ENCODE measurements at regions not wholly inside any gene's neighbourhood (a gene's known extent, or its start where the extent isn't known, plus 50 kb on each side); places are given as distances from the start of the nearest gene placed in this dataset.

DNA sequence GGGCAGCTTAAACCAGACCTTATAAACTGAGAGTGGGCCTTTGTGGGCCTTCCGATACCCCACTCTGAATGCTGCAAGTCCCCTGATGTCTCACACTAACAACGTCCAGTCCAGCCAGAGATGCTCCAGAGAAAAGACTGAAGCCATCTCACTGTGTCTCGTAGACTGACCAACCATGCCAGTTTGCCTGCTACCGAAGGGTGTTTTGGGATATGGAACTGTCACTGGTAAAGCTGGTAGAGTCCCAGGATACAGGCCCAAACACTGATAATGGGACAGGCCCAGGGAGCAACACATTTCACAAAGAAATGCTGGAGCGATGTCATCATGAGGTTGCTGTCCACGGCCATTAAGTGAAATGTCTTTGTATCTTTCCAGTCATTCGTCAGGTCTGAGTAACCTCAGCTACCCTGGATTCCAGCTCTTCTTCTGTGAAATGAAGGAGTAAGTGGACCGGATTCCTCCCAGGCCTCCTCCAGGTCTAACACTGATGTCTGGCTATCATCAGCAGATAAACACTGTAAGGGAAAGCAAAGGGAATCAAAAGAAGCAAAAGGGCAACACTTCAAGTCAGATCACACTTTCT, 81.6 kb downstream of the SLC5A7 start:
- no peak for DNase-seq

DNA sequence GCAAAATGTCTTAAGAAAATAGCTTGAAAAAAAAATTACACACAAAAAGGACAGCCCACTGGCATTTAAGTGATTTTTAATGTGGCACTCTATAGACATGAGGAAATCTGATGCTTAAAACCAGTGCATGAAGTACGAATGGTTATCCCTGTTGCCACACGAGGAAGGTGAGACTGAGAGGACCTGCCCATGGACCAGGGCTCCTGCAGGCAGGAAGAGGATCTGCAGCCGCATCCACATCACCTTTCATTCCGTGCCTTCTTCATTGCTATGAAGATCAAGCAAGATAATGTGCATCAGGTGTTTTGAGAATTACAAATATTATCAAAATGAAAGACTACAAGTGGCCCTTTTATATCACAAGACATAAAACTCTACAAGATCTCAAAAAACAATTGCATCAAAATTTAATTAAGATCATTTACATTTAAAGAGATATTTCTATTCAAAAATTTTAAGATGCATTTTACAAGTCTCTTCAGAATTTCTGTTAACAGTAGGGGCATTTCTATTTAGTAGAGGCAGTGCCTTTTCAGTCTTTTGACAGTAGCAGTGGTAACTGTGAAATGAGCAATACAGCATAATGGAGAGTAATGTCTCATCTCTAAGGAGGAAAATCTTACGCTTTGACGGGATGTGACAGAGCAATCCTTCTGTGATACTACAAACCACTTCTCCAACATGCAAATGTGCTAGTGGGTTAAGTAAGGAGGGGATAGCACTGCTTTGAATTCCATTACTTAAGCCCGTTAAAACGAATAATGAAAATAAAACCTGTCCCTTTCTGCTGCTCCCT, 83.4 kb downstream of the SLC5A7 start:
- no peak for DNase-seq

DNA sequence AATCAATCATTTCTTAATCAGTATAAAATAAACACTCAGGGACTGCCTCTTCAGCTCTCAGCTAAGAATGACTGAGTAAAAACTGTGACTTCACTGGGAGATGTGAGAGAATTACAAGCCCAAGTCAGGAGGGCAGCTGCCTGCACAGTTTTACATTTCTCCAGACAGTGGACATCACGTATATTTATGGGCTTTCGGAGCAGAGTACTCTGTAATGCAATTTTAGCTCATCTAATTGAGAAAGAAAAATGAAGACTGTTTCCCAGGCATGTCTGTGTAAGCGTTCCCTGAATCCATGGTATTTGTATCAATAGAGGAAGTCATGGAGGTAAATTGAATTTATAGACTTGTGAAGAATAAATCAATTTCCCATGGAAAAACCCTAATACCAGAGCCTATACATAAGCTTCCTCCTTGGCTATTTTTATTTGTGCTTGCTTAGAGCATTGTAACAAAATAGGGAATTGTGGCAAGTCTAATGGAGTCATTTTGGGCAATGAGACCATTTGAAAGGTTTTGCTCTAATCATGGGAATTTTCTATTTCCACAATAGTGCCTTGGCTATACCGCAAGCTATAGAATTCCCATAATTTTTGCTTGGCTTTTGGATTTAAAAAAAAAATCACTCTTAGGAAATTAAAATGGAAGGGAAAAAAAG, 87.2 kb downstream of the SLC5A7 start:
- no peak for DNase-seq

DNA sequence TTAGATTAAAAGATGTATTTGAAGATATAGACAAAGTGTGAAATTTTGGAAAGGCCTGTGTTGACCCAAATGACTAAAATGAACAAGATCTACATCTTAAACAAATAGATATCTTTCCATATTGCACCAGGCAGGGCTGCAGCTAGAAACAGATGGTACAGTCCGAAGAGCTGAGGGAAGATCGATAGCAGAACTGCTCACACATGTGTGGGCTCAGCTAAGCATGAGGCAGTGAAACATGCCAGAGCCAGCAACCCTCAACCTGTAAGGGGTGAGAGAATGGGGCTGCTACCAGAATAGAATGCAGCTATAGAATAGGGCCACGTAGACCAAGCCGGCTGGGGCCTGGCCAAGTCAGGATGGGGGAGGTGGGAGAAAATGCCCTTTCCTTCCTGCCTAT, 87.8 kb downstream of the SLC5A7 start:
- DNase-seq, result no peak

DNA sequence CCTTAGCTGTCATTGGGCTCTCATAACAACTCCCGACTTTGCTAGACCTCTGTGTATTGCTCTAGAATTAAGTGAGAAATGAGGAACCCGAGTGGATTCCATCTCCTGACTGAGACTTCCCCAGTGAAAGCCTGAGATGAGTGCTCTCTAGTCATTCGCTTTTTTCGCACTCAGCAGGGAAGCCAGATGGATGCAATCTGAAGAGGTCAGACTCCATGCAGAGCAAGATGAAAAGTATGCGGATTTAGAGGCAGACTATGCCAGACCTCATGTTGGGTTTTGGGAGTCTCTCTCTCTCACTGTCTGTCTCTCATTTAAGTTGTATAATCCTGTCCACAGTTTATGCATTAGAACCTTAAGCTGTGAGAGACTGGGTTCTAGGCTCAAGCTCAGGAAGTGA, 88.6 kb downstream of the SLC5A7 start:
- no peak for DNase-seq

DNA sequence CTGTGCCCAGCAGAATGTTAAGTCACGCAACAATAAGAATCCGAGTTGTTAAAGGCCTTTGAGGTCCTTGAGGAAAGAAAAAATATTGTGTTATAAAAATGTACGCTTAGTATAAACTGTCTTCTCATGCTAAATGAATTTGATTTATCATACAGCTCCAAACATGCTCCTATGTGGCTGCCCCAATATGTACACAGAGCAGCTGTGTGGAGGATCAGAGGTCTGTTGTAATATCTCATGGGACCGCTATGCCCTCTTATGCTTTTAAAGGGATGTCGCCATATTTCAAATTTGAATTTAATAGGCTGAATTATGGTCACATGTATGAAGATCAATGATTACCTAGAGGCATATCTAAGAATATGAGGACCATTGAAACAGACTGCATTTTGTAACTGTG, 90.2 kb downstream of the SLC5A7 start:
- no peak for DNase-seq

DNA sequence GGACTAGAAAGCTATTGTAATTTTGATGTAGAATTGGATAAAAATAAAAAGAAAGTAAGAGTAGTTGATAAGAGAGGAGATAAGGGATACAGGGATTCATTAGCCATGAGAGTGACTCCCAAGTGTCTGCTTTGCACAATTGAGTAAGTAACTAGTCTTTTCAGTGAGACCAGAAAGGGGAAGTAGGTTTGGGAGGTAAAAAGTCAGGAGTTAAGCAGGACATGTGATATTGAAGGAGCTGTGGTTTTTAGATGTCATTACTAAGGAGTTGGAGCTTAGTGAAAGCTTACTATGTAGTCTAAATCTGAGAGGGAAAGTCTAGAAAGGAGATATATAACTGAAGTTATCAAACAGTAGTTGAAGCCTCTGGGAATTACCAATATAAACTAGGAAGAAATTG, 93.4 kb downstream of the SLC5A7 start:
- no peak for DNase-seq

DNA sequence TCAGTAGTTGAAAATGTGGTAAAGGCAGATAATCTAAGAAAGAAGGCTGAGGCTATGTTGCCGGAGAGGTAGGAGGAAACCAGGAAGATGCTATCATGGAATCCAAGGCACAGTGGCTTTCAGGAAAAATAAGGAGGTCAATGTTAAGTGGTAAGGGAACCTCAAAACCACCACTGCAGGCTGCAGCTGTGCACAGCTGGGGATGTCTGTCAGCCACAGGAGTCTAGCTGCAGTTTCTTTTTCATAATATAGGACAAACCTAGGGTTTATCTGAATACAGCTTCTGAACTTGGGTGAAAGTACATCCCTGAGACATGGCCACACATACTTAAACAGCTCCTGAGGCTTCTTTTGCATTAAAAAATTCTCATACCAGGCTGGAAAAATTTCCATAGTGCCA, 93.9 kb downstream of the SLC5A7 start:
- no peak for DNase-seq

DNA sequence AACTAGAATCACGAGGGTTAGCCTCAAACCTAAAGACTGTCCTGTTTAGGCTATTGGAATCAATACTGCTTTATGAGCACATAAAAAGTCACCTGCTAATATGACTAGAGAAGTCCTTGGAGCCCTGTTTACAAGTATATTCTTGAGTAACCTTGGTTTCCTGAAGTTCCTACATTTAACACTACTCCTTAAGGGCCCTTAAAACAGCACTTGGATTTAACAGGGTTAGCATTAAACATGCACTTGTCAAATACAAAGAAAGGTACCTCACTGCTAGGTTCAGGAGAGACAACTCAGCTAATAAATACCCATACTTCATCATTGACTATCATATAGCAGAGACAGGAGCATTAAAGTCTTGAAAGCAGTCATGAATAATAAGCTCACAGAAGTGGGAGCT, 96.7 kb downstream of the SLC5A7 start:
- DNase-seq, result no peak

DNA sequence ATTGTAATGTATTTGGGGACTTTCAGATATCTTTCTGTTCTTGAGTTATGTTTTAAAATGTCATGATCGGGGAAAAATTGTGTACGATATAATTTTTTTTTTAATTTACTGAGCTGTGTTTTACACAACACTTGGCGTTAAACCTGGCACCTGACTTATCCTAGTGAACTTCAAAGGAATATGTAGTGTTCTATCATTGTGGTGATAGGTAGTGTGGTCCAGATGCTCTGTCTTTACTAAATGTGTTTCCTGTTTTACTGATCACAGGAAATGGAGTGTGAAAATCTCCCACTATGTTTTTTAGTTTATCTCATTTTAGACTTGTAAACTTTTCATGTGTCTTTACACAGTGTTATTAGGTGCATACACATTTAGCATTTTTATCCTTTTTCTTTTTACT, 98.0 kb downstream of the SLC5A7 start:
- no peak for DNase-seq

DNA sequence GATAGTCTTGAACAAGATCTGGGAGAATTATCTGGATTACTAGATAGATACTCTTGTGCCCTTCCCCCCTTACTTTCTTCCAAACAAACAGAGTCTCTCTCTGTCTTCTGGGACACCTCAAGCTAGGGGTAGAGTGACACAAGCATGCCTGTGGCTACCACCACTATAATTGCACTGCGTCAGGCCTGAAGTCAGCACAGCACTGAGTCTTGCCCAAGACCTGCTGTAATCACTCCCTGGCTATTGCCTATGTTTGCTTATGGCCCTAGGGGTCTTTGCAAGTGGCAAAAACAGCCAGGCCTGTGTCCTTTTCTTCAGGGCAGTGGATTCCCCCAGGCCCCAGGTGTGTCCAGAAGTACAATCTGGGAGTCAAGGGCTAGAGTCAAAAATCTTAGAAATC, 106.6 kb downstream of the SLC5A7 start:
- DNase-seq, result no peak

DNA sequence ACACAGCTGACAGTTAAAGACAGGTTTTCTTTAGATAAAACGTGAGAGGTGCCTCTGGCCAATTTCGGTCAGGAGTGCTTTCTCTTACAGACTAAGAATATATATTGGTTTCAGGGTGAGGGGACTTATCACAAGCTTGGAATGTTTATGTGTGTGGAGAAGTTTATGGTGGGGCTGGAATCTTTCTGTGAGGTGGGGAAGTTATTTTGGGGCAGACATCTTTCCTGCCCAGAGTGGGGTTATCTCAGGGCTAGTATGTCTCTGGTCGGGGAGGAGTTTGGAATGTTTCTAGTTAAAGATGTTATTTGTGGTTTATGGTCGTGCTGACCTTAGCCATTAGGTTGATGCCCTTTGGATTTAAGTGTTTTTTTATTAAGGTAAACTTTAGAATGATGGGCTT, 115.2 kb downstream of the SLC5A7 start:
- no peak for DNase-seq

DNA sequence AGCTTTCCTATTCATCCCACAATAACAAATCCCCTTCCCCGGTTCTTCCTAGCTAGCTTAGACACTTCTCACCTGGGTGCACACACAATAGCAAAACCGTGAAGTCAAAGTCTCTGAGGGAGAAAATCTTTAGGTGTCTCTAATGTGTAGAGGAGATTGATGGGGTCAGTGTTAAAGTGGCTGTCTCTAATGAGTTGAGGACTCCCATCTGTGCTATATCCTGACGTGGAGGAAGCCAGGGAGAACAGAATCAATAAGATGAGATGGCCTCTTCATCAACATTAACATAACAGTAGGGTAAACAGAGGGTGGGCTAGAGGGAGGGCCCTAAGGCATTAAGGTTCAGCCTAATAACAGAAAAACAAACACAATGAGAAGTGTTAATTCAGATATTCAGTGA, 120.4 kb downstream of the SLC5A7 start:
- DNase-seq, result no peak

DNA sequence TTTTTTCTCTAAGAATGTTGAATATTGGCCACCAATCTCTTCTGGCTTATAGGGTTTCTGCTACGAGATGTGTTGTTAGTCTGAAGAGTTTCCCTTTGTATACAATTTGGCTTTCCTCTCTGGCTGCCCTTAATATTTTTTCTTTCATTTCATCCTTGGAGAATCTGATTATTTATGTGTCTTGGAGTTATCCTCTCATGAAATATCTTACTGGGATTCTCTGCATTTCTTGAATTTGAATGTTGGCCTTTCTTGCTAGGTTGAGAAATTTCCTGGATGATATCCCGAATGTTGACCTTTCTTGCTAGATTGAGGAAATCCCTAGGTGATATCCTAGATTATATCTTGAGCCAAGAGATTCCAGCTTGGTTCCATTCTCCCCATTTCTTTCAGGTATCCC, 125.6 kb downstream of the SLC5A7 start:
- DNase-seq, result no peak

DNA sequence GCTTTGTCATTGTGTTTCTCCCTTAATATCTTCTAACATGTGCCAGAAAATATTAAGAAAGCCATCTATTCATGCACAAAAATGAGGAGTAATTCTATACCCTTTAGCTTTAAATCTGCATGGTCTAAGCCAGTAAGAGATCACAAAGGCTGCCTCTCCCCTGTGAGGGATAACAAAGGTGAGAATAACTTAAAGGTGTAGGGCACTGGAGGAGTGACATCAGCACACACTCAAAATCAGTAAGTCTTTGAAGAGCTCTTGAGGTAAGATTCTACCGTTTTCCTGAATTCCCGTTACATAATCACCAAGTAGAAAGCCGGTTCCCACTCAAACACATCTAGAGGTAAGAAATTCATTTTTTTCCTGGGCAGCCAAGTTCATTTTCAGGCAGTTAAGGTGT, 123.9 kb upstream of the SULT1C3 start:
- DNase-seq, result no peak

DNA sequence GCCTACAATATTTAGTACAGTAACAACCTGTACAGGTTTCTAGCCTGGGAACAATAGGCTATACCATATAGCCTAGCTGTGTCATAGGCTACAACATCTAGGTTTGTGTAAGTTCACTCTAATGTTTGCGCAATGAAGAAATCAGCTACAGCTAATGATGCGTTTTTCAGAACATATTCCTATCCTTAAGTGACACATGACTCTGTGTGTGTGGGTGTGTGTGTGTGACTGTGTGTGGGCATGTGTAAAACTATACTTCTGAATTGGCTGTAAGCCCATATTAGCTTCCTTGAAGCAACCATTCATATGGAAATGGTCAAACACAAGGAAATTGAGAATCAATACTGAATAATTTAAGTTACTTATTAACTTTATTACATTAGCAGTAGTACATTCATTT, 120.8 kb upstream of the SULT1C3 start:
- DNase-seq, result no peak

DNA sequence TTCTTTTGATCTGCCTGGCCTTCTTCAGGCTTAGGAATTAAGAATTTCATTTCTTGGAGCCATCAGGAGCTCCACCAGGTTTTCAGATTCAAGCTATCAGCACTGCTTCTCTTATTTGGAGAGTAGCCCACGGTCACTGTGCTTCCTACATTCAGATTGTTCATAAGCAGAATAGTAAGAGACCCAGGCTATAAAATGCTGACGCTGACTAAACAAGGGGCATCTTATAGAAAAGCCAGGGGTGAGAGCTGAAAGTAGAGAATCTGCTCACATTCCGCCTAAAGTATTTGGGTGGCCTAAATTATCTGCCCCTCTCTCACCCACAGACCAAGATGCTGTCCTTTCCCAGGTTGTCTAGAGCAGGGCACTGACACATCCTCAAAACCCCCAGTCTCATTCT, 120.3 kb upstream of the SULT1C3 start:
- DNase-seq, result no peak

DNA sequence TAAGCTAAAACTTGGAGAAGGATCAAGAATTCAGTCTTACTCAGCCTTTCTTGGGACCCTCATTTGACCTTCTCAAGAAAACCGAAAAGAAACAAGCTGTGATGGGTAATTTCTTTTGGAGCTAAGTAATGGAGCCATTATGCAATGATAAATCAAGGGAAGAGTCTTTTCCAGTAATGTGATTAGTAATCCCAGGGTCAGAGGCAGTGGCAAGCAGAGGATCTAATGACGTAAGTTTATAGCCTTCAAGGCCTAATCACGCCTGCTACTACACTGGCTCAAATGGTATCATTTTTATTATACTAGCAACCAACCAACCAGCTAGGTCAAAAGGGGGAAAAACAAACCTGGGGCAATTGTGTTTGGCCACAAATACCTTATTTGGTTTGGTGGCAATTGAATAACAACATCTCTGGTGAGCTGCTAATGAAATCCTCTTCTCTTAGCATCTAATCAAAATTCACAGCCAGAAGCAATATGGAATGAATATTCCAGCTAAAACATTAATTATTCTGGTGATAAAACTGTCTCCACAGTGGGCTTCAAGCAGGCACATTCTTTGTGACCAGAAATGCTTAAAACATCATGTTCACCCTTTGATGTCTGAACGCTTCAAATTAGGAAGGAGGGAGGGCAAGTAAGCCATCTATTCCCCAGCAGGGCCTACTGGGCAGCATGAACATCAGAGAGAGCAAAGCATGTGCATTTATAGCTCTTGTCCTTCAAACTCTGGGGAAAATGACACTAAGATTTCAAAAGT, 114.9 kb upstream of the SULT1C3 start:
- no peak for DNase-seq

DNA sequence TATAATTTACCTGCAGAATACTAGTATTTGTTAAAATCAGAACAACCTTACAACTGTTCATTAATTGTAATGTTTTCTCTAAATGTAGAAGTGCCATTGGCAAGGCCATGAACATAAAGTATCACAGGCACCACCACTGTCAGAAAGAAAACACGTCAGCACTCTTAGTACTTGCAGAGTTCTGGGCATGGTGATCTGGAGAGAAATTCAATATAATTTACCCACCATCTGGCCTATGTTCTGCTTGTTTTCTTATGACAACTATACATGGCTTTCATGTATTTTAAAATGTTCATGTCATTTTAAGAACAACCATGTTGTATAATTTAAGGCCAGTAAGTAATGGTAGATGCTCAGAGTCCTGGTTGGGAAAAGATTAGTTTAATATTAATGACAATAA, 114.2 kb upstream of the SULT1C3 start:
- no peak for DNase-seq

DNA sequence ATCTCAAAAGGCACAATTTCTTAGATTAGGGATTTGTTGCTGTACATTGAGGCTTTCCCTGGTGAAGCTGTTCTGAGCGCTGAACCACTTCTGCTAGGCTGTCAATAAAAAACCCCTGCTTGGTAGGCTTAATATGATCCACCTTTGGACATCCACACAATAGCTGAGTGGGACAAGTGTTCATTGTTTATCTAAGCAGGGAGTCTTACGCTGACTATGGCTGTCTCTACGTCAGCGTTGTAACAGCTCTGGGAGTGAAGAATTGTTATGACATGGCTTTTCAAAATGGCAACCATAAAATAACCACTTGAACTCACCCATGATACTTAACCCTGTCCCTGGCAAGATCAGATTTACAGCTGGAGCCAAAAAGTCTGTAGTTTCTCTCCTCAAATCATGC, 111.5 kb upstream of the SULT1C3 start:
- DNase-seq, result peak; percentile 61

DNA sequence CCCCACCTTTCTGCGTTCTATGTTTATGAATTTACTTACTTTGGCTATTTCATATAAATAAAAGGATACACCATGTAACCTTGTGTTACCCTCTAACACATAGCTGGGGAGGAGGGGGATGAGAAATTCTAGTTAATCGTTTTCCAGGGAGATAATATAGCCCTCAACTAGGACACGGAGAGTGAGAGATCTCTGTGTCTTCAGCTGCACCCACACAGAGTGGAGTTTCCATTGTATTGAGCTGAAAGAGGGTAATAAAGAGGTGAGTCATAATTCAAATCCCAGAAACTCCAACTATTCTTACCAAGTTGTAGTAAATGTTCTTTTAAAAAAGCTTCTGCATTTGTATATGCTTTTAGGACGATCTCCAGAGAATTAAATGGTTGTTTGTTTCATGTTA, 110.1 kb upstream of the SULT1C3 start:
- no peak for DNase-seq

DNA sequence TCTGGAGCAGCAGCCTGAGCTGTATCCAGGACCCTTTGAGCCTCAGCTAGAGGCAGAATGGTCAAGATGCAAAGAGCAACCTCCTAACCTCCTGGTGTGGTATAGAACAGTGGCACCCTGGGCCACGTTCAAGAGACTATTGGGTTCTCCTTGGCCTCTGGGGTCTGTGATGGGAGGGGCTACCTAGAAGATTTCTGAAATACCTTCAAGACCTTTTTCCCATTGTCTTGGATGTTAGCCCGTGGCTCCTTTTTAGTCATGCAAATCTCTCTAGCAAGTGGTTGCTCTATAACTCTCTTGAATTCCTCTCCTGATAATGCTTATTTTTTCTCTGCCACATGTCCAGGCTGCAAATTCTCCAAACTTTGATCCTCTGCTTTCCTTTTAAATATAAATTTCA, 106.3 kb upstream of the SULT1C3 start:
- no peak for DNase-seq

DNA sequence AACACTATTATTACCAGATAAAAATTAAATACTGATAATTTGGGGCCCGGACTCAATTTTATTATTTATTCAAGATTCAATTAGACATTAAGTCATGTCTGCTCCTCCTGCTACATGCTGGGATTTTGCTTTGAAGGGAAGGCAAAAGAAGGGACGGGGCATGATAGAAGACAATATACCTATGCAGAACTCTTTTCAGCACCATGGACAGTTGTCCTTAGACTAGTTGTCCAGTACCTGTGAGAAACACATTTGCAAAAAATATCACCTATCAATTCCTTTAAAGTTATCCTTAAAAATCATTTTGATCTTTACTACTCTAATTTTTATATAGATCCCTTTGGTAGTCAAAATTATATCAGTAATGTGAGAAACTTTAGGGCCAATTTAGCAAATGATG, 100.2 kb upstream of the SULT1C3 start:
- DNase-seq, result no peak
